ENCODE measurements at regions not wholly inside any gene's neighbourhood (a gene's known extent, or its start where the extent isn't known, plus 50 kb on each side); places are given as distances from the start of the nearest gene placed in this dataset.

DNA sequence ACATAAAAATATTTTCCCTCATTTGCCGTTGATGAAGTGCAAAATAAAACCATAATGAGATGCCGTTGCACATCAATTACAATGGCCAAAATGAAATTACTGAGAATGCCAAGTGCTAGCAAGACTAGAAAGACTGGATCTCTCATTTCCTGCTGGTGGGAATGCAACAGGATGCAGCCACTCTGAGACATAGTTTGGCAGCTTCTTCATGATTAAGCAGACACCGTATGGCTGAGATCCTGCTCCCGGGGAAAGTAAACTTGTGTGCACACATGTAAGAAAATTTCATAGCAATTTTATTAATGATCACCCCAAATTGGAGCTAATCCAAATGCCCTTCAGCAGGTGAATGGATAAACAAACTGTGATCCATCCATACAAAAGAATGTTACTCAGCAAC, 1013.2 kb downstream of the TBC1D22A start:
- H3K27ac ChIP-seq (replicated peaks) = no peak overlapping the region
- TF ChIP-seq, protein P1, sequence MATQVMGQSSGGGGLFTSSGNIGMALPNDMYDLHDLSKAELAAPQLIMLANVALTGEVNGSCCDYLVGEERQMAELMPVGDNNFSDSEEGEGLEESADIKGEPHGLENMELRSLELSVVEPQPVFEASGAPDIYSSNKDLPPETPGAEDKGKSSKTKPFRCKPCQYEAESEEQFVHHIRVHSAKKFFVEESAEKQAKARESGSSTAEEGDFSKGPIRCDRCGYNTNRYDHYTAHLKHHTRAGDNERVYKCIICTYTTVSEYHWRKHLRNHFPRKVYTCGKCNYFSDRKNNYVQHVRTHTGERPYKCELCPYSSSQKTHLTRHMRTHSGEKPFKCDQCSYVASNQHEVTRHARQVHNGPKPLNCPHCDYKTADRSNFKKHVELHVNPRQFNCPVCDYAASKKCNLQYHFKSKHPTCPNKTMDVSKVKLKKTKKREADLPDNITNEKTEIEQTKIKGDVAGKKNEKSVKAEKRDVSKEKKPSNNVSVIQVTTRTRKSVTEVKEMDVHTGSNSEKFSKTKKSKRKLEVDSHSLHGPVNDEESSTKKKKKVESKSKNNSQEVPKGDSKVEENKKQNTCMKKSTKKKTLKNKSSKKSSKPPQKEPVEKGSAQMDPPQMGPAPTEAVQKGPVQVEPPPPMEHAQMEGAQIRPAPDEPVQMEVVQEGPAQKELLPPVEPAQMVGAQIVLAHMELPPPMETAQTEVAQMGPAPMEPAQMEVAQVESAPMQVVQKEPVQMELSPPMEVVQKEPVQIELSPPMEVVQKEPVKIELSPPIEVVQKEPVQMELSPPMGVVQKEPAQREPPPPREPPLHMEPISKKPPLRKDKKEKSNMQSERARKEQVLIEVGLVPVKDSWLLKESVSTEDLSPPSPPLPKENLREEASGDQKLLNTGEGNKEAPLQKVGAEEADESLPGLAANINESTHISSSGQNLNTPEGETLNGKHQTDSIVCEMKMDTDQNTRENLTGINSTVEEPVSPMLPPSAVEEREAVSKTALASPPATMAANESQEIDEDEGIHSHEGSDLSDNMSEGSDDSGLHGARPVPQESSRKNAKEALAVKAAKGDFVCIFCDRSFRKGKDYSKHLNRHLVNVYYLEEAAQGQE (IDR thresholded peaks at IDR 0.05; ENCODE audit: insufficient replicate concordance, low read depth) = no peak
- no peak for TF ChIP-seq GABPA (IDR thresholded peaks at IDR 0.05; ENCODE audit: low read depth)
- no peak for TF ChIP-seq CTCF (IDR thresholded peaks at IDR 0.05; ENCODE audit: insufficient read depth, low read length)
- TF ChIP-seq POLR2AphosphoS5 (IDR thresholded peaks at IDR 0.05; ENCODE audit: low read depth) = no peak
- no peak for TF ChIP-seq SPI1 (IDR thresholded peaks at IDR 0.05; ENCODE audit: borderline replicate concordance, low read depth)
- no peak overlapping the region for H3K4me3 ChIP-seq (replicated peaks; ENCODE audit: insufficient read depth, low read length)
- no peak for DNase-seq (ENCODE audit: low read depth in 1 of 2, low spot score in 1 of 2)
- no peaks in the 10 kb centered on the region for H3K27me3 ChIP-seq (ENCODE audit: insufficient read depth, poor library complexity, severe bottlenecking)

GRCh38 chr22:47775191-47775590, 1012.7 kb downstream of the TBC1D22A start:
- Histone ChIP-seq H3K4me3 (replicated peaks; ENCODE audit: insufficient read depth, low read length) (no peak overlapping the region), H3K27ac (replicated peaks) (no peak overlapping the region), H3K27me3 (ENCODE audit: insufficient read depth, poor library complexity, severe bottlenecking) (no peaks in the 10 kb centered on the region)
- no peak for DNase-seq (ENCODE audit: low read depth in 1 of 2, low spot score in 1 of 2)
- TF ChIP-seq CTCF (IDR thresholded peaks at IDR 0.05; ENCODE audit: insufficient read depth, low read length) (no peak), GABPA (IDR thresholded peaks at IDR 0.05; ENCODE audit: low read depth) (no peak), SPI1 (IDR thresholded peaks at IDR 0.05; ENCODE audit: borderline replicate concordance, low read depth) (no peak), POLR2AphosphoS5 (IDR thresholded peaks at IDR 0.05; ENCODE audit: low read depth) (no peak)
- TF ChIP-seq, protein P1 (IDR thresholded peaks at IDR 0.05; ENCODE audit: insufficient replicate concordance, low read depth) = no peak

- Histone ChIP-seq H3K4me3 (replicated peaks; ENCODE audit: insufficient read depth, low read length) (no peak overlapping the region), H3K27me3 (ENCODE audit: insufficient read depth, poor library complexity, severe bottlenecking) (no peaks in the 10 kb centered on the region), H3K27ac (replicated peaks) (no peak overlapping the region)
- no peak for DNase-seq (ENCODE audit: low read depth in 1 of 2, low spot score in 1 of 2)
- no peak for TF ChIP-seq POLR2AphosphoS5 (IDR thresholded peaks at IDR 0.05; ENCODE audit: low read depth)
- no peak for TF ChIP-seq CTCF (IDR thresholded peaks at IDR 0.05; ENCODE audit: insufficient read depth, low read length)
- no peak for TF ChIP-seq GABPA (IDR thresholded peaks at IDR 0.05; ENCODE audit: low read depth)
- TF ChIP-seq, protein P1 (IDR thresholded peaks at IDR 0.05; ENCODE audit: insufficient replicate concordance, low read depth) = no peak
These were observed 1011.2 kb downstream of the TBC1D22A start for GRCh38 chr22:47773635-47774034.

Data from HL-60 (cell line).